Sigmoid colon (tissue), 4 donors: ENCODE measurements at regions not wholly inside any gene's neighbourhood (a gene's known extent, or its start where the extent isn't known, plus 50 kb on each side); places are given as distances from the start of the nearest gene placed in this dataset.

Experiments used
- CTCF ChIP-seq, 4 experiments: fragments of 450-650 bp in 3 of 4; fragments of 200-600 bp in 1 of 4; IDR thresholded peaks; one replicate each; pipeline ENCODE4 v1.5.1; 2016 to 2019; ENCODE audit warnings: antibody characterized with exemption in 4 of 4, mild to moderate bottlenecking in 3 of 4, moderate library complexity in 2 of 4
- EP300 ChIP-seq, 4 donors: sonication (generic); formaldehyde crosslinking; IDR thresholded peaks; one replicate each; pipeline ENCODE4 v1.6.1; 2017; ENCODE audit warnings: antibody characterized with exemption in 4 of 4
- POLR2AphosphoS5 ChIP-seq, 4 donors: sonication (generic); formaldehyde crosslinking; IDR thresholded peaks; one replicate each; pipeline ENCODE4 v1.6.1; 2017; ENCODE audit warnings: antibody characterized with exemption in 4 of 4

GRCh38 chr2:222049946-222050345 lies 248.9 kb downstream of the PAX3 start:
- TF ChIP-seq CTCF (IDR thresholded peaks at IDR 0.05) (no peak), POLR2AphosphoS5 (IDR thresholded peaks at IDR 0.05) (no peak), EP300 (IDR thresholded peaks at IDR 0.05) (no peak)
